ENCODE measurements at regions not wholly inside any gene's neighbourhood (a gene's known extent, or its start where the extent isn't known, plus 50 kb on each side); places are given as distances from the start of the nearest gene placed in this dataset.

GRCh38 chr17:71658996-71659395, 461.8 kb upstream of the SOX9 start:
- no peak for TF ChIP-seq CTCF (conservative IDR thresholded peaks at IDR 0.05; ENCODE audit: low read depth, low read length)
- TF ChIP-seq EZH2 (IDR thresholded peaks at IDR 0.05; ENCODE audit: low read length, unreplicated experiment) = no peak
